Body of pancreas (tissue), 4 donors: ENCODE measurements at regions not wholly inside any gene's neighbourhood (a gene's known extent, or its start where the extent isn't known, plus 50 kb on each side); places are given as distances from the start of the nearest gene placed in this dataset.

Experiments
- CTCF ChIP-seq, 7 experiments: fragments of 450-650 bp in 4 of 7; fragments of 200-600 bp in 3 of 7; sonication (generic) in 3 of 7; IDR thresholded peaks; one replicate each; pipeline ENCODE4 v1.5.1; 2016 to 2019; ENCODE audit warnings: antibody characterized with exemption in 7 of 7
- POLR2A ChIP-seq, 3 donors: fragments of 450-650 bp; IDR thresholded peaks; one replicate each; pipeline ENCODE4 v1.6.1; 2016; ENCODE audit warnings: antibody characterized with exemption in 3 of 3, mild to moderate bottlenecking in 2 of 3

GRCh38 chr13:29706923-29707322 lies 111.4 kb upstream of the SLC7A1 start:
- TF ChIP-seq CTCF (IDR thresholded peaks at IDR 0.05): no peak
- TF ChIP-seq POLR2A (IDR thresholded peaks at IDR 0.05): no peak
